ENCODE measurements at regions not wholly inside any gene's neighbourhood (a gene's known extent, or its start where the extent isn't known, plus 50 kb on each side); places are given as distances from the start of the nearest gene placed in this dataset.
"Not testable (repeated sequence)": the region's sequence is repeated elsewhere in the genome, so short reads cannot be mapped to it uniquely, and the experiment has no call there.

DNA sequence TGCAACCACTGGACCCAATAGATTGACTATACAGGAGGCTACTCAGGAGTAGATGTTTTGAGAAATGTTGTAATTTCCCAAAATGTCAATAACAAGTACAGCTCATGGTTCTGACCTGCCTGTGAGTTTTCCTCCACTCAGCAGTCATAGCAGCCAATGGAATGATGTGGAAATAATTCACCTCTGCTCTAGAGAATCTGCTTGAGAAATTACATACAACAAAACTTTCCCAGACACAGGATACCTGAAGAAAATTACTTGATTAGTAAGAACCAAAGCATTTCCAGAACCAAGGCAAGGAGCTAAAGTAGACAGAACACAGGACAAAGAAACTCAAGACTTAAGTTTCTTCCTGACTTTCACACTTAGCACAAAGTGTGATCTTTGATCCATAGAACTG, 218.9 kb upstream of the SETMAR start:
- no peaks in the 10 kb centered on the region for H3K36me3 ChIP-seq
- no peaks in the 10 kb centered on the region for H3K9me3 ChIP-seq
- intact Hi-C loops (cut with DNase I), result no loop called here
- H3K27me3 ChIP-seq, result no peaks in the 10 kb centered on the region
- H3K27ac ChIP-seq, result no peak overlapping the region
- TF ChIP-seq, protein P1, sequence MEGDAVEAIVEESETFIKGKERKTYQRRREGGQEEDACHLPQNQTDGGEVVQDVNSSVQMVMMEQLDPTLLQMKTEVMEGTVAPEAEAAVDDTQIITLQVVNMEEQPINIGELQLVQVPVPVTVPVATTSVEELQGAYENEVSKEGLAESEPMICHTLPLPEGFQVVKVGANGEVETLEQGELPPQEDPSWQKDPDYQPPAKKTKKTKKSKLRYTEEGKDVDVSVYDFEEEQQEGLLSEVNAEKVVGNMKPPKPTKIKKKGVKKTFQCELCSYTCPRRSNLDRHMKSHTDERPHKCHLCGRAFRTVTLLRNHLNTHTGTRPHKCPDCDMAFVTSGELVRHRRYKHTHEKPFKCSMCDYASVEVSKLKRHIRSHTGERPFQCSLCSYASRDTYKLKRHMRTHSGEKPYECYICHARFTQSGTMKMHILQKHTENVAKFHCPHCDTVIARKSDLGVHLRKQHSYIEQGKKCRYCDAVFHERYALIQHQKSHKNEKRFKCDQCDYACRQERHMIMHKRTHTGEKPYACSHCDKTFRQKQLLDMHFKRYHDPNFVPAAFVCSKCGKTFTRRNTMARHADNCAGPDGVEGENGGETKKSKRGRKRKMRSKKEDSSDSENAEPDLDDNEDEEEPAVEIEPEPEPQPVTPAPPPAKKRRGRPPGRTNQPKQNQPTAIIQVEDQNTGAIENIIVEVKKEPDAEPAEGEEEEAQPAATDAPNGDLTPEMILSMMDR (IDR thresholded peaks at IDR 0.05), result no peak
- H3K4me1 ChIP-seq, result no peaks in the 10 kb centered on the region
- H3K4me3 ChIP-seq, result no peak overlapping the region
- DNase-seq (no peak), ATAC-seq (no peak)

DNA sequence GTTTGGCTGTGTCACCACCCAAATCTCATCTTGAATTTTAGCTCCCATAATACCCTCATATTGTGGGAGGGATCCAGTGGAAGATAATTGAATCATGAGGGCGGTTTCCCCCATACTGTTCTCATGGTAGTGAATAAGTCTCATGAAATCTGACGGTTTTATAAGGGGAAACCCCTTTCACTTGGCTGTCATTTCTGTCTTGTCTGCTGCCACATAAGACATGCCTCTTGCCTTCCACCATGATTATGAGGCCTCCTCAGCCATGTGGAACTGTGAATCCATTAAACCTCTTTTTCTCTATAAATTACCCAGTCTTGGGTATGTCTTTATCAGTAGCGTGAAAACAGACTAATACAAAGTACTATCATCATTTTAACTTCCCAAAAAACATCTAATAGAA, 216.5 kb upstream of the SETMAR start:
- 91 to 98% methylated on average over 3 of the region's 3 CpGs for WGBS, 2 donors
- H3K27me3 ChIP-seq; DNase-seq; intact Hi-C loops (cut with DNase I); H3K27ac ChIP-seq; H3K9me3 ChIP-seq; ATAC-seq; H3K4me1 ChIP-seq; H3K4me3 ChIP-seq; H3K36me3 ChIP-seq: not testable (repeated sequence)

DNA sequence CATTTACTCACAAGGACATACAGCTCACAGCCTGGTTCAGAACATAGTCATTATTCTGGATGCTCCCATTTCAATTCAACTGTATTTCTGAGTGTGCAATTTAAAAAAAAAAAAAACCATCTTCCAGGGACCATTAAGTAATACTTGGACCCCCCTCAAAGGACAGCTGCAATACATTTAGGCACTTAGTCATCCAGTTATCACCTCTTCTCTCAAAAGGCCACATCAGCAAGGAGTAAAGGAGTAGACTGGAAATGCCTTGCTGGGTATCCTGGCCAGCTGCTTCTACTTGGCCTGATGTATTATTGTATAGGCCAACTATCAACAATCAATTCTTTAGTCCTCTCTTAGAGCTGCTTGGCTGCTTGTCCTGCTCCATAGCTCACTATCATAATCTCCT, 211.4 kb upstream of the SETMAR start:
- TF ChIP-seq, protein P1 (IDR thresholded peaks at IDR 0.05), result no peak
- Histone ChIP-seq H3K27me3 (no peaks in the 10 kb centered on the region), H3K36me3 (no peaks in the 10 kb centered on the region), H3K4me3 (no peak overlapping the region), H3K9me3 (no peaks in the 10 kb centered on the region), H3K4me1 (no peaks in the 10 kb centered on the region), H3K27ac (no peak overlapping the region)
- DNase-seq (no peak), ATAC-seq (no peak)
- intact Hi-C loops (cut with DNase I), result no loop called here

DNA sequence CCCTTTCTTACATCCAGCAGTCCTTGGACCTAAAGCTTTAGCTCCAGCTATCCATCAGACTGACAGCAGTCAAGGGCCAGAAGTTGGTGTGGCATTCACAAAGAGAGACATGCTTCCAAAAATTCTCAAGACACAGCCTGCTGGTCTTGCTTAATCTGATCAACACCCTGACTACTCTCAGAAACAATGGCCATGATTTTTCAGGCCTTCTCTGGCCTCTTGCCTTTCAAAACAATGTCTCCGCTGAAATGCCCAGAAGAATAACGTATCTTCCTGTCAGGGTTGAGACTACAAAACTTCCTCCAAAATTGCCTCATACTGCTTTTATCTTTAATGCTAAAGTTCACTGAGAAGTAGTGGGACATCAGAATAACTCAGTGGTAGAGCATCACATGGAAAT, 205.4 kb upstream of the SETMAR start:
- no peaks in the 10 kb centered on the region for H3K4me1 ChIP-seq
- H3K27ac ChIP-seq, result no peak overlapping the region
- no peak overlapping the region for H3K4me3 ChIP-seq
- intact Hi-C loops (cut with DNase I), result no loop called here
- peaks cover 0 to 28% (median 12%) of the 10 kb centered on the region in 11 donors for H3K9me3 ChIP-seq
- no peaks in the 10 kb centered on the region for H3K27me3 ChIP-seq
- WGBS, 2 donors, result 41 to 44% methylated on average over 2 of the region's 2 CpGs
- TF ChIP-seq, protein P1 (IDR thresholded peaks at IDR 0.05), result no peak
- ATAC-seq (no peak), DNase-seq (no peak)
- no peaks in the 10 kb centered on the region for H3K36me3 ChIP-seq

DNA sequence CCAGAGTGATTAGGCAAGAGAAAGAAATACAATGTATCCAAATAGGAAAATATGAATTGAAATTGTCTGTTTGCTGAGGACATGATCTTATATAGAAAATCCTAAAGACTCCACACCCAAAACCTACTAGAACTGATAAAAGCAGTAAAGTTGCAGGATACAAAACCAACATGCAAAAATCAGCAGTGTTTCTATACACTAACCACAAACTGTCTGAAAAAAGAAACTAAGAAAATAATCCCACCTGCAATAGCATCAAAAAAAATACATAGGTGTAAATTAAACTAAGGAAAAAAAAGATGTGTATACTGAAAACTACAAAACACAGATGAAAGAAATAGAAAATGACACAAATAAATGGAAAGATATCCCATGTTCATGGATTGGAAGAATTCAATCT, 203.6 kb upstream of the SETMAR start:
- H3K4me1 ChIP-seq, result no peaks in the 10 kb centered on the region
- H3K27ac ChIP-seq, result no peak overlapping the region
- ATAC-seq (no peak), DNase-seq (no peak)
- H3K27me3 ChIP-seq, result no peaks in the 10 kb centered on the region
- no peak overlapping the region for H3K4me3 ChIP-seq
- TF ChIP-seq, protein P1 (IDR thresholded peaks at IDR 0.05), result no peak
- intact Hi-C loops (cut with DNase I), result no loop called here
- peaks cover 0 to 28% (median 12%) of the 10 kb centered on the region in 11 donors for H3K9me3 ChIP-seq
- no peaks in the 10 kb centered on the region for H3K36me3 ChIP-seq
